ENCODE measurements at regions not wholly inside any gene's neighbourhood (a gene's known extent, or its start where the extent isn't known, plus 50 kb on each side); places are given as distances from the start of the nearest gene placed in this dataset.

DNA sequence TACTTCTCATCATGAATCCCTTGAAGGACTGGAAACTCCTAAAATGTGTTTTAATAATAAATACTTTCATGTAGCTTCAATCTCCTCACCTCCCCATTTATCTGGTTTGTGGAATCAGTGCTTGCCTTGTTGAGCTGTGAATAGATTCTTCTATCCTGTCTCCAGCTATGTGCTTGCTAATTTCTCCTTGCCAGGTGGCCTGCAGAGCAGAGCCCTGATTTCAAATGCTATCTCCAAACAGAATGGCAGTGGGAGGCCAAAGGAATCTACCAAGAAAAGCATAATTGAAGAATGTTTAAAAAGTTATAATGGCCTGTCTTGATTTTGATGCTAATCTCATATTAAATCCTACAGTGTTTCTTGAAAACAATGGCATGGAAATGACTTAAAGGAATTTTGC, 309.3 kb upstream of the CHORDC1 start:
- DNase-seq (ENCODE audit: low read depth) = no peak
- no peak overlapping the region for H3K4me3 ChIP-seq (ENCODE audit: low read depth, low read length)
- TF ChIP-seq, protein P1, sequence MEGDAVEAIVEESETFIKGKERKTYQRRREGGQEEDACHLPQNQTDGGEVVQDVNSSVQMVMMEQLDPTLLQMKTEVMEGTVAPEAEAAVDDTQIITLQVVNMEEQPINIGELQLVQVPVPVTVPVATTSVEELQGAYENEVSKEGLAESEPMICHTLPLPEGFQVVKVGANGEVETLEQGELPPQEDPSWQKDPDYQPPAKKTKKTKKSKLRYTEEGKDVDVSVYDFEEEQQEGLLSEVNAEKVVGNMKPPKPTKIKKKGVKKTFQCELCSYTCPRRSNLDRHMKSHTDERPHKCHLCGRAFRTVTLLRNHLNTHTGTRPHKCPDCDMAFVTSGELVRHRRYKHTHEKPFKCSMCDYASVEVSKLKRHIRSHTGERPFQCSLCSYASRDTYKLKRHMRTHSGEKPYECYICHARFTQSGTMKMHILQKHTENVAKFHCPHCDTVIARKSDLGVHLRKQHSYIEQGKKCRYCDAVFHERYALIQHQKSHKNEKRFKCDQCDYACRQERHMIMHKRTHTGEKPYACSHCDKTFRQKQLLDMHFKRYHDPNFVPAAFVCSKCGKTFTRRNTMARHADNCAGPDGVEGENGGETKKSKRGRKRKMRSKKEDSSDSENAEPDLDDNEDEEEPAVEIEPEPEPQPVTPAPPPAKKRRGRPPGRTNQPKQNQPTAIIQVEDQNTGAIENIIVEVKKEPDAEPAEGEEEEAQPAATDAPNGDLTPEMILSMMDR (conservative IDR thresholded peaks at IDR 0.05; ENCODE audit: low read depth, low read length) = no peak

- no peak overlapping the region for H3K4me3 ChIP-seq (ENCODE audit: low read depth, low read length)
- no peak for DNase-seq (ENCODE audit: low read depth)
- TF ChIP-seq, protein P1 (conservative IDR thresholded peaks at IDR 0.05; ENCODE audit: low read depth, low read length) = no peak
Measured at GRCh38 chr11:90531001-90531400, 308.2 kb upstream of the CHORDC1 start.

DNA sequence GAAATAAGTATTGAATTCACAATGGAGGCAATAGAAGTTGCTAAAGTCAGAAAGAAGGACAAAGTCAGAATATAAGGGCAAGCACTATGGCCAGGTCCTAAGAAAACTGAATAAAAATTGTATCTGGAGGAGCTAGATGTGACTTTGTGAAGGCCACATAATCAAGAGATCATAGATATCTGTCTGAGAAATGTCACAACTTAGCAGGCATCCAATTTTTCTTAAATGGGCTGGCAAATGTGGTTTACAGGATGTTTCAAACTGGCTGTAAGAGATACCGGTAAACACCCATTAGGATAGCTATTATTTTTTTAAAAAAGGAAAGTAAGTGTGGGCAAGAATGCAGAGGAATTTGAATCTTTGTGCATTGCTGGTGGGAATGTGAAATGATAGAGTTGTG, 303.1 kb upstream of the CHORDC1 start:
- DNase-seq (ENCODE audit: low read depth) = no peak
- TF ChIP-seq, protein P1 (conservative IDR thresholded peaks at IDR 0.05; ENCODE audit: low read depth, low read length) = no peak
- H3K4me3 ChIP-seq (ENCODE audit: low read depth, low read length) = no peak overlapping the region

- no peak for DNase-seq (ENCODE audit: low read depth)
- TF ChIP-seq, protein P1 (conservative IDR thresholded peaks at IDR 0.05; ENCODE audit: low read depth, low read length) = no peak
- no peak overlapping the region for H3K4me3 ChIP-seq (ENCODE audit: low read depth, low read length)
Measured at GRCh38 chr11:90512846-90513245, 290.0 kb upstream of the CHORDC1 start.

DNA sequence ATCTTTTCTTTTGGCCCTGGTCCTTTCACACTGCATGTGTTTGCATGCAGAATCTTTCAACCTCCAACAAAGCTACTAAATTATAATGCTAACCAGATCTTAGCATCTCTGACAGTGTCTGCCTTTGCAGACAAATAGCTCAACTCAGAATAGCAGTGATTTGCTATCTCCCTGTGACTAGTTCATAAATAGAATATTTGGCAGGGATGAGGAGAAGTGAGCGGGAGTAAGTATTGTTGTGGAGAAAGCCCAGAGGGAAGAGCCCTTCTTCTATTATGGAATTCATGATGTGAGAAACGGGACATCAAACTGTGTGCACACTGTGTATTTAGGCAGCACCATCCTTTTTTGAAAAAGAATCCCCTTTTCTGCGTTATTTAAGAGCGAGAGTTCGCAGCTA, 288.0 kb upstream of the CHORDC1 start:
- TF ChIP-seq, protein P1 (conservative IDR thresholded peaks at IDR 0.05; ENCODE audit: low read depth, low read length) = no peak
- no peak overlapping the region for H3K4me3 ChIP-seq (ENCODE audit: low read depth, low read length)
- DNase-seq (ENCODE audit: low read depth) = no peak

- DNase-seq (ENCODE audit: low read depth) = no peak
- H3K4me3 ChIP-seq (ENCODE audit: low read depth, low read length) = no peak overlapping the region
- TF ChIP-seq, protein P1 (conservative IDR thresholded peaks at IDR 0.05; ENCODE audit: low read depth, low read length) = no peak
Measured at GRCh38 chr11:90500922-90501568, 278.2 kb upstream of the CHORDC1 start.

- DNase-seq (ENCODE audit: low read depth) = no peak
- no peak overlapping the region for H3K4me3 ChIP-seq (ENCODE audit: low read depth, low read length)
- TF ChIP-seq, protein P1 (conservative IDR thresholded peaks at IDR 0.05; ENCODE audit: low read depth, low read length) = no peak
Measured at GRCh38 chr11:90496722-90497121, 273.9 kb upstream of the CHORDC1 start.
